ENCODE measurements at regions not wholly inside any gene's neighbourhood (a gene's known extent, or its start where the extent isn't known, plus 50 kb on each side); places are given as distances from the start of the nearest gene placed in this dataset.
A peak's percentile ranks its signal among the peaks of the same experiment; 100 is the strongest.

- Histone ChIP-seq H3K27me3 (ENCODE audit: control insufficient read depth in 5 of 5, insufficient read depth in 4 of 5, low read length in 5 of 5) (peaks cover 4 to 16% (median 12%) of the 10 kb centered on the region in 5 donors), H3K27ac (ENCODE audit: low read depth, low read length) (no peak overlapping the region), H3K36me3 (ENCODE audit: control insufficient read depth in 5 of 5, insufficient read depth in 5 of 5, low read length in 5 of 5) (no peaks in the 10 kb centered on the region), H3K9me3 (ENCODE audit: control insufficient read depth in 5 of 5, low read length in 5 of 5) (peaks cover 0 to 5% (median 2%) of the 10 kb centered on the region in 5 donors), H3K4me3 (ENCODE audit: low read depth in 1 of 5, low read length in 5 of 5) (peak overlapping the region in 2 of 5 donors; percentile 19 to 50), H3K9ac (ENCODE audit: low read length in 5 of 5) (no peak overlapping the region), H3K4me1 (ENCODE audit: control insufficient read depth in 5 of 5, insufficient read depth in 5 of 5, low read length in 5 of 5) (peaks cover 0 to 7% (median 5%) of the 10 kb centered on the region in 5 donors)
Observed at GRCh38 chr9:89234205-89235067, 55.8 kb upstream of the SHC3 start.

GRCh38 chr9:89236955-89237573 is 58.4 kb upstream of the SHC3 start:
- Histone ChIP-seq H3K4me1 (ENCODE audit: control insufficient read depth in 5 of 5, insufficient read depth in 5 of 5, low read length in 5 of 5) (peaks cover 0 to 7% (median 5%) of the 10 kb centered on the region in 5 donors), H3K27me3 (ENCODE audit: control insufficient read depth in 5 of 5, insufficient read depth in 4 of 5, low read length in 5 of 5) (peaks cover 4 to 16% (median 12%) of the 10 kb centered on the region in 5 donors), H3K9ac (ENCODE audit: low read length in 5 of 5) (no peak overlapping the region), H3K27ac (ENCODE audit: low read depth, low read length) (no peak overlapping the region), H3K9me3 (ENCODE audit: control insufficient read depth in 5 of 5, low read length in 5 of 5) (peaks cover 0 to 3% (median 0%) of the 10 kb centered on the region in 5 donors), H3K36me3 (ENCODE audit: control insufficient read depth in 5 of 5, insufficient read depth in 5 of 5, low read length in 5 of 5) (no peaks in the 10 kb centered on the region), H3K4me3 (ENCODE audit: low read depth in 1 of 5, low read length in 5 of 5) (no peak overlapping the region)

- Histone ChIP-seq H3K36me3 (ENCODE audit: control insufficient read depth in 5 of 5, insufficient read depth in 5 of 5, low read length in 5 of 5) (no peaks in the 10 kb centered on the region), H3K4me3 (ENCODE audit: low read depth in 1 of 5, low read length in 5 of 5) (no peak overlapping the region), H3K27me3 (ENCODE audit: control insufficient read depth in 5 of 5, insufficient read depth in 4 of 5, low read length in 5 of 5) (peaks cover 4 to 16% (median 12%) of the 10 kb centered on the region in 5 donors), H3K4me1 (ENCODE audit: control insufficient read depth in 5 of 5, insufficient read depth in 5 of 5, low read length in 5 of 5) (peaks cover 0 to 7% (median 5%) of the 10 kb centered on the region in 5 donors), H3K27ac (ENCODE audit: low read depth, low read length) (no peak overlapping the region), H3K9ac (ENCODE audit: low read length in 5 of 5) (no peak overlapping the region), H3K9me3 (ENCODE audit: control insufficient read depth in 5 of 5, low read length in 5 of 5) (peaks cover 0 to 3% (median 0%) of the 10 kb centered on the region in 5 donors)
Observed at GRCh38 chr9:89238424-89238823, 59.8 kb upstream of the SHC3 start.

- Histone ChIP-seq H3K9me3 (ENCODE audit: control insufficient read depth in 5 of 5, low read length in 5 of 5) (peaks cover 0 to 3% (median 0%) of the 10 kb centered on the region in 5 donors), H3K4me3 (ENCODE audit: low read depth in 1 of 5, low read length in 5 of 5) (no peak overlapping the region), H3K27me3 (ENCODE audit: control insufficient read depth in 5 of 5, insufficient read depth in 4 of 5, low read length in 5 of 5) (no peaks in the 10 kb centered on the region), H3K9ac (ENCODE audit: low read length in 5 of 5) (no peak overlapping the region), H3K27ac (ENCODE audit: low read depth, low read length) (no peak overlapping the region), H3K36me3 (ENCODE audit: control insufficient read depth in 5 of 5, insufficient read depth in 5 of 5, low read length in 5 of 5) (no peaks in the 10 kb centered on the region), H3K4me1 (ENCODE audit: control insufficient read depth in 5 of 5, insufficient read depth in 5 of 5, low read length in 5 of 5) (peaks cover 0 to 6% (median 0%) of the 10 kb centered on the region in 5 donors)
Observed at GRCh38 chr9:89243296-89244061, 64.9 kb upstream of the SHC3 start.

- Histone ChIP-seq H3K9me3 (ENCODE audit: control insufficient read depth in 5 of 5, low read length in 5 of 5) (peaks cover 0 to 1% (median 0%) of the 10 kb centered on the region in 5 donors), H3K27ac (ENCODE audit: low read depth, low read length) (no peak overlapping the region), H3K36me3 (ENCODE audit: control insufficient read depth in 5 of 5, insufficient read depth in 5 of 5, low read length in 5 of 5) (no peaks in the 10 kb centered on the region), H3K4me1 (ENCODE audit: control insufficient read depth in 5 of 5, insufficient read depth in 5 of 5, low read length in 5 of 5) (peaks cover 0 to 6% (median 0%) of the 10 kb centered on the region in 5 donors), H3K4me3 (ENCODE audit: low read depth in 1 of 5, low read length in 5 of 5) (no peak overlapping the region), H3K9ac (ENCODE audit: low read length in 5 of 5) (no peak overlapping the region), H3K27me3 (ENCODE audit: control insufficient read depth in 5 of 5, insufficient read depth in 4 of 5, low read length in 5 of 5) (no peaks in the 10 kb centered on the region)
Observed at GRCh38 chr9:89246840-89247239, 64.2 kb upstream of the CKS2 start.

- H3K27me3 ChIP-seq (ENCODE audit: control insufficient read depth in 5 of 5, insufficient read depth in 4 of 5, low read length in 5 of 5), result no peaks in the 10 kb centered on the region
- no peak overlapping the region for H3K4me3 ChIP-seq (ENCODE audit: low read depth in 1 of 5, low read length in 5 of 5)
- no peak overlapping the region for H3K9ac ChIP-seq (ENCODE audit: low read length in 5 of 5)
- H3K4me1 ChIP-seq (ENCODE audit: control insufficient read depth in 5 of 5, insufficient read depth in 5 of 5, low read length in 5 of 5), result peaks cover 0 to 6% (median 0%) of the 10 kb centered on the region in 5 donors
- H3K9me3 ChIP-seq (ENCODE audit: control insufficient read depth in 5 of 5, low read length in 5 of 5), result peaks cover 0 to 4% (median 0%) of the 10 kb centered on the region in 5 donors
- H3K36me3 ChIP-seq (ENCODE audit: control insufficient read depth in 5 of 5, insufficient read depth in 5 of 5, low read length in 5 of 5), result no peaks in the 10 kb centered on the region
- H3K27ac ChIP-seq (ENCODE audit: low read depth, low read length), result no peak overlapping the region
Observed at GRCh38 chr9:89247431-89248353, 63.3 kb upstream of the CKS2 start.

- no peaks in the 10 kb centered on the region for H3K27me3 ChIP-seq (ENCODE audit: control insufficient read depth in 5 of 5, insufficient read depth in 4 of 5, low read length in 5 of 5)
- peaks cover 0 to 4% (median 0%) of the 10 kb centered on the region in 5 donors for H3K9me3 ChIP-seq (ENCODE audit: control insufficient read depth in 5 of 5, low read length in 5 of 5)
- no peak overlapping the region for H3K4me3 ChIP-seq (ENCODE audit: low read depth in 1 of 5, low read length in 5 of 5)
- H3K9ac ChIP-seq (ENCODE audit: low read length in 5 of 5), result no peak overlapping the region
- H3K36me3 ChIP-seq (ENCODE audit: control insufficient read depth in 5 of 5, insufficient read depth in 5 of 5, low read length in 5 of 5), result no peaks in the 10 kb centered on the region
- no peak overlapping the region for H3K27ac ChIP-seq (ENCODE audit: low read depth, low read length)
- H3K4me1 ChIP-seq (ENCODE audit: control insufficient read depth in 5 of 5, insufficient read depth in 5 of 5, low read length in 5 of 5), result peaks cover 0 to 6% (median 0%) of the 10 kb centered on the region in 5 donors
Observed at GRCh38 chr9:89249001-89249400, 62.0 kb upstream of the CKS2 start.

GRCh38 chr9:89252651-89253267 is 58.2 kb upstream of the CKS2 start:
- Histone ChIP-seq H3K27ac (ENCODE audit: low read depth, low read length) (no peak overlapping the region), H3K9ac (ENCODE audit: low read length in 5 of 5) (no peak overlapping the region), H3K27me3 (ENCODE audit: control insufficient read depth in 5 of 5, insufficient read depth in 4 of 5, low read length in 5 of 5) (no peaks in the 10 kb centered on the region), H3K4me3 (ENCODE audit: low read depth in 1 of 5, low read length in 5 of 5) (no peak overlapping the region), H3K4me1 (ENCODE audit: control insufficient read depth in 5 of 5, insufficient read depth in 5 of 5, low read length in 5 of 5) (peaks cover 0 to 4% (median 0%) of the 10 kb centered on the region in 5 donors), H3K36me3 (ENCODE audit: control insufficient read depth in 5 of 5, insufficient read depth in 5 of 5, low read length in 5 of 5) (no peaks in the 10 kb centered on the region), H3K9me3 (ENCODE audit: control insufficient read depth in 5 of 5, low read length in 5 of 5) (peaks cover 0 to 4% (median 0%) of the 10 kb centered on the region in 5 donors)

All from subcutaneous abdominal adipose tissue (tissue), 5 donors.